Body of pancreas (tissue), 4 donors: ENCODE measurements at regions not wholly inside any gene's neighbourhood (a gene's known extent, or its start where the extent isn't known, plus 50 kb on each side); places are given as distances from the start of the nearest gene placed in this dataset.

Experiments used
- ATAC-seq: fragments of 150-250 bp; one replicate; pipeline ENCODE4 v1.9.1; 2016
- DNase-seq, 4 donors: peaks; one replicate each; pipeline ENCODE4 v3.0.0-alpha.2; 2019
- H3K27ac ChIP-seq, 4 donors: fragments of 200-600 bp; sonication (generic); 1 replicate in 3 of 4; 2 replicates in 1 of 4; pipeline versions ENCODE4 v1.5.1 to v1.6.1; 2016 to 2019; ENCODE audit warnings: mild to moderate bottlenecking in 1 of 4, mixed read lengths in 1 of 4, moderate library complexity in 1 of 4
- H3K27me3 ChIP-seq, 2 donors: fragments of 200-600 bp; sonication (generic); one replicate each; pipeline ENCODE4 v1.6.0; 2016; ENCODE audit warnings: mild to moderate bottlenecking in 1 of 2
- H3K36me3 ChIP-seq, 2 donors: fragments of 200-600 bp; sonication (generic); replicated peaks in 1 of 2; 2 replicates each; pipeline ENCODE4 v1.5.1; 2016; ENCODE audit warnings: low read depth in 2 of 2; ENCODE audit not compliant: insufficient read depth in 1 of 2
- H3K4me1 ChIP-seq: fragments of 200-600 bp; sonication (generic); one replicate; pipeline ENCODE4 v1.6.0; 2016
- H3K4me3 ChIP-seq, 2 donors: fragments of 200-600 bp; sonication (generic); 1 replicate in 1 of 2; 2 replicates in 1 of 2; pipeline ENCODE4 v1.5.1; 2016 to 2019
- H3K9me3 ChIP-seq, 3 donors: fragments of 200-600 bp; sonication (generic); 1 replicate in 2 of 3; 2 replicates in 1 of 3; pipeline ENCODE4 v1.5.1; 2016
- POLR2A ChIP-seq, 3 donors: fragments of 450-650 bp; IDR thresholded peaks; one replicate each; pipeline ENCODE4 v1.6.1; 2016; ENCODE audit warnings: antibody characterized with exemption in 3 of 3, mild to moderate bottlenecking in 2 of 3
- WGBS, 2 donors: methylation state at CpG; one replicate each; pipeline ENCODE4 v1.1.5; 2017; 5-methylcytosine and 5-hydroxymethylcytosine counted together
- intact Hi-C: fragments of 100-400 bp; cut with DNase I; formaldehyde crosslinking; loops from one replicate; pipeline ENCODE4 v1.15.1; 2023
- TF ChIP-seq, protein P1 (sequence below), 7 experiments: fragments of 450-650 bp in 4 of 7; fragments of 200-600 bp in 3 of 7; sonication (generic) in 3 of 7; IDR thresholded peaks; one replicate each; pipeline ENCODE4 v1.5.1; 2016 to 2019; ENCODE audit warnings: antibody characterized with exemption in 7 of 7

DNA sequence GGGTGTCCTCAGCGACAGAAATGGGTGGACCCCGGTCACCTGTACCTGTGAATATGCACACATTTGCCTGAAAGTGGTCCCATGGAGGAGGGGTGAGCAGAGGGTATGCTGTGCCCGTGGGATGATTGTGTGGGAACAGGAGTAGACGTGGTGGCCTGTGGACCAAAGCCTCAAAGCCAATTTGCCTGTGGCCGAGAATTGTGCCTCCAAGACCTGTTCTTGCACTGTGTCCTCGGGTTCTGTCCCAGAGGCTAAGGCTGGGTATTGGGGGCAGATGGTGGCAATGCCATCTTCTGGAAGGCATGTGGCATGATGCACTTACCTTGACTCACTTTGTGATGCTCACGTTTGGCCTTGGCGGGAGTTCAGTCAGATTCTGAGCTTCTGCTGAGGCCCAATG, 351.0 kb downstream of the TCERG1L start:
- WGBS, 2 donors, result 62 to 78% methylated on average over 6 to 8 of the region's 8 CpGs
- DNase-seq, result no peak

GRCh38 chr10:130961506-130962239, 349.8 kb downstream of the TCERG1L start:
- ATAC-seq, result no peak
- intact Hi-C loops, result no loop called here

More for the DNA sequence above, 351.0 kb downstream of the TCERG1L start:
- Histone ChIP-seq H3K4me3 (no peak overlapping the region), H3K27ac (no peak overlapping the region), H3K9me3 (no peaks in the 10 kb centered on the region), H3K4me1 (no peaks in the 10 kb centered on the region), H3K27me3 (no peaks in the 10 kb centered on the region), H3K36me3 (no peaks in the 10 kb centered on the region)
- intact Hi-C loops, result no loop called here
- ATAC-seq, result no peak
- TF ChIP-seq, protein P1, sequence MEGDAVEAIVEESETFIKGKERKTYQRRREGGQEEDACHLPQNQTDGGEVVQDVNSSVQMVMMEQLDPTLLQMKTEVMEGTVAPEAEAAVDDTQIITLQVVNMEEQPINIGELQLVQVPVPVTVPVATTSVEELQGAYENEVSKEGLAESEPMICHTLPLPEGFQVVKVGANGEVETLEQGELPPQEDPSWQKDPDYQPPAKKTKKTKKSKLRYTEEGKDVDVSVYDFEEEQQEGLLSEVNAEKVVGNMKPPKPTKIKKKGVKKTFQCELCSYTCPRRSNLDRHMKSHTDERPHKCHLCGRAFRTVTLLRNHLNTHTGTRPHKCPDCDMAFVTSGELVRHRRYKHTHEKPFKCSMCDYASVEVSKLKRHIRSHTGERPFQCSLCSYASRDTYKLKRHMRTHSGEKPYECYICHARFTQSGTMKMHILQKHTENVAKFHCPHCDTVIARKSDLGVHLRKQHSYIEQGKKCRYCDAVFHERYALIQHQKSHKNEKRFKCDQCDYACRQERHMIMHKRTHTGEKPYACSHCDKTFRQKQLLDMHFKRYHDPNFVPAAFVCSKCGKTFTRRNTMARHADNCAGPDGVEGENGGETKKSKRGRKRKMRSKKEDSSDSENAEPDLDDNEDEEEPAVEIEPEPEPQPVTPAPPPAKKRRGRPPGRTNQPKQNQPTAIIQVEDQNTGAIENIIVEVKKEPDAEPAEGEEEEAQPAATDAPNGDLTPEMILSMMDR (IDR thresholded peaks at IDR 0.05), result no peak
- TF ChIP-seq POLR2A (IDR thresholded peaks at IDR 0.05), result no peak

DNA sequence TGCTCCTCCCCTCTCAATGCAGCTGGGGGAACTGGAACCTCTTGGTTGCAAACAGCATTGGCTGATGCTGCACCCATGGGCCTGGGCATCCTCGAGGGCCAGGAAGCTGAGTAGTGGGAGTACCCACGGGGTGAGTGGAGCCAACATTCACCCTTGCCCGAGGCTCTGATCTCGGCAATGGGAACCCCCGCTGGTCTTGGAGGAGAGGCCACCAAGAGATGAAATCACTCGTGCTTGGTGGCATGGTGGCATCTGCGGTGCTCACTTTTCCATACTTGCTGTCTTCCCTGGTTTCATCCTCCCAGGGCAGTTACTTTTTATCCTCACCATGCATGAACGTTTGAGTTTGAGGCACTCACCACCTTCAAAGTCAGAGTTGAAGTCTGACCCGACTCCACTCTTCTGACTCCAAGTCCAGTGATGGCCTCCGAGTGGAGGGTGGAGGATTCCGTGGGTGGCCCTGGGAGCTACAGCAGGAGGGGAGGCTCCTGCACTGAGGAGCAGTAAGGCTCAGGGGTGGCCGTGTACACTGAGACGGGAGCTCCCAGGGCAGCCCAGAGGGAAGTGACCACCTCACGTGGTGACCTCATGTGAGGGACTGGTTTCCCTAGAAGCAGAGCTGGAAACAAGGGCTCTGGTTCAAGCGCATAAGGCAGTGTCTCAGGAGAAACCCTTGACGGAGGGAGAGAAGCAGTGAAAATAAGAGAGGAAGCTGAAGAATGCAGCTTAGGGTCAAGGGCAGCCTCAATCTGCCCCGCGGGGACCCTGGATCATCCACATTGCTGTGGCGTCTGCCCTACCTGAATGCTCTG, 349.1 kb downstream of the TCERG1L start:
- WGBS, 2 donors, result 62 to 74% methylated on average over 12 to 19 of the region's 19 CpGs
- H3K4me3 ChIP-seq, result no peak overlapping the region
- H3K9me3 ChIP-seq, result no peaks in the 10 kb centered on the region
- no peaks in the 10 kb centered on the region for H3K36me3 ChIP-seq
- no peaks in the 10 kb centered on the region for H3K4me1 ChIP-seq
- no peaks in the 10 kb centered on the region for H3K27me3 ChIP-seq
- TF ChIP-seq, protein P1 (IDR thresholded peaks at IDR 0.05), result no peak
- no peak for TF ChIP-seq POLR2A (IDR thresholded peaks at IDR 0.05)
- intact Hi-C loops, result no loop called here
- DNase-seq, result no peak
- ATAC-seq, result no peak
- H3K27ac ChIP-seq, result no peak overlapping the region

More at GRCh38 chr10:130961506-130962239, 349.8 kb downstream of the TCERG1L start:
- no peak for DNase-seq
- no peaks in the 10 kb centered on the region for H3K36me3 ChIP-seq
- H3K27ac ChIP-seq, result no peak overlapping the region
- H3K9me3 ChIP-seq, result no peaks in the 10 kb centered on the region
- no peak overlapping the region for H3K4me3 ChIP-seq
- TF ChIP-seq, protein P1 (IDR thresholded peaks at IDR 0.05), result no peak
- TF ChIP-seq POLR2A (IDR thresholded peaks at IDR 0.05), result no peak
- H3K4me1 ChIP-seq, result no peaks in the 10 kb centered on the region
- no peaks in the 10 kb centered on the region for H3K27me3 ChIP-seq
- WGBS, 2 donors, result 67 to 73% methylated on average over 5 of the region's 5 CpGs

DNA sequence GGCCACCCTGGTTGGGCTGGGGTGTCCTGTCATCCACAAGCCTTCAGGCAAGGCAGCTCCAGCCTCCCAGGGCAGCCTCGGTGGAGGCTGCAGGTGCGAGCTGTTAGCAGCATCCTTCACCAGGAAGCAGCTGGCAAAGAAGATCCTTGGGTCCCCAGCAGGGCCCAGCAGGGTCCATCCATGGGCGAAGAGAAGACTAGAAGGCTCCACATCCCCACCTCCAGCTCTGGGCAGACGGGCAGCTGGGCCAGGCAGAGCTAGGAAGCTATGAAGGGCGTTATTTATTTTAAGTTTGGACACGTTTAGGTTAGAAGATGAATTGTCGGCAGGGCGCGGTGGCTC, 348.5 kb downstream of the TCERG1L start:
- no peaks in the 10 kb centered on the region for H3K27me3 ChIP-seq
- ATAC-seq (no peak), DNase-seq (no peak)
- intact Hi-C loops, result no loop called here
- no peaks in the 10 kb centered on the region for H3K36me3 ChIP-seq
- no peak overlapping the region for H3K27ac ChIP-seq
- no peaks in the 10 kb centered on the region for H3K9me3 ChIP-seq
- 68 to 75% methylated on average over 9 of the region's 9 CpGs for WGBS, 2 donors
- no peak overlapping the region for H3K4me3 ChIP-seq
- no peaks in the 10 kb centered on the region for H3K4me1 ChIP-seq
- TF ChIP-seq, protein P1 (IDR thresholded peaks at IDR 0.05), result no peak
- no peak for TF ChIP-seq POLR2A (IDR thresholded peaks at IDR 0.05)
